CD4-positive, alpha-beta T cell (primary cell): ENCODE measurements at regions not wholly inside any gene's neighbourhood (a gene's known extent, or its start where the extent isn't known, plus 50 kb on each side); places are given as distances from the start of the nearest gene placed in this dataset.

ENCODE experiments used
- ATAC-seq: fragments of 200-7000 bp; cut with Tn5 transposase; one replicate; pipeline ENCODE4 v1.10.0; 2022; ENCODE audit warnings: mild to moderate bottlenecking; ENCODE audit not compliant: poor library complexity
- CTCF ChIA-PET: fragments of 350-600 bp; sonication (Branson Sonifier 250); formaldehyde crosslinking; loops from one replicate; lab custom pipeline; 2021; ENCODE audit warnings: antibody characterized with exemption, inconsistent platforms; lab: Charles Lee
- POLR2A ChIA-PET: fragments of 350-600 bp; sonication (Branson Sonifier 250); formaldehyde crosslinking; loops from one replicate; lab custom pipeline; 2021; ENCODE audit warnings: antibody characterized with exemption, inconsistent platforms; lab: Charles Lee
- DNase-seq, 14 experiments: peaks; one replicate each; pipeline ENCODE4 v3.0.0-alpha.2; 2013 to 2020; ENCODE audit warnings: mixed read lengths in 2 of 14
- H3K27ac ChIP-seq, 2 donors: one replicate each; pipeline versions ENCODE4 v1.5.1 to v1.7.0; 2013; ENCODE audit warnings: low read length in 2 of 2, low read depth in 1 of 2, mild to moderate bottlenecking in 1 of 2
- H3K27me3 ChIP-seq, 2 experiments: 1 replicate in 1 of 2; 2 replicates in 1 of 2; pipeline versions ENCODE4 v1.6.1 to v1.7.0; 2013; ENCODE audit warnings: low read length in 2 of 2, control low read depth in 1 of 2, mild to moderate bottlenecking in 1 of 2, moderate library complexity in 1 of 2; ENCODE audit not compliant: insufficient read depth in 2 of 2, control insufficient read depth in 1 of 2
- H3K36me3 ChIP-seq: one replicate; pipeline ENCODE4 v1.6.1; 2013; ENCODE audit warnings: low read length, control low read depth; ENCODE audit not compliant: insufficient read depth
- H3K4me1 ChIP-seq: one replicate; pipeline ENCODE4 v1.6.1; 2013; ENCODE audit warnings: low read length, control low read depth; ENCODE audit not compliant: insufficient read depth
- H3K4me3 ChIP-seq: one replicate; pipeline ENCODE4 v1.5.1; 2013; ENCODE audit warnings: mild to moderate bottlenecking, low read length, moderate library complexity
- H3K9me3 ChIP-seq, 2 experiments: 1 replicate in 1 of 2; 2 replicates in 1 of 2; pipeline versions ENCODE4 v1.6.1 to v1.7.0; 2013; ENCODE audit warnings: low read length in 2 of 2, mild to moderate bottlenecking in 2 of 2, control low read depth in 1 of 2, moderate library complexity in 1 of 2; ENCODE audit not compliant: control insufficient read depth in 1 of 2, insufficient read depth in 1 of 2
- H3K27ac Mint-ChIP-seq: one replicate; pipeline ENCODE4 v1.8.0; 2020; ENCODE audit warnings: mixed read lengths
- H3K27me3 Mint-ChIP-seq: one replicate; pipeline ENCODE4 v1.8.0; 2021; ENCODE audit warnings: mixed read lengths
- H3K36me3 Mint-ChIP-seq: one replicate; pipeline ENCODE4 v1.8.0; 2021; ENCODE audit warnings: low read depth, mixed read lengths
- H3K4me1 Mint-ChIP-seq: one replicate; pipeline ENCODE4 v1.8.0; 2021; ENCODE audit warnings: low read depth, mixed read lengths
- H3K4me3 Mint-ChIP-seq: one replicate; pipeline ENCODE4 v1.8.0; 2020; ENCODE audit warnings: mild to moderate bottlenecking, mixed read lengths
- H3K9me3 Mint-ChIP-seq: one replicate; pipeline ENCODE4 v1.8.0; 2020; ENCODE audit warnings: mixed read lengths
- CTCF ChIP-seq: fragments of 200-600 bp; IDR thresholded peaks from one replicate; pipeline ENCODE4 v1.8.0; 2022; ENCODE audit warnings: antibody characterized with exemption, mild to moderate bottlenecking
- intact Hi-C, 2 experiments: fragments of 100-400 bp; cut with DNase I in 1 of 2; cut with micrococcal nuclease in 1 of 2; formaldehyde crosslinking; loops; one replicate each; pipeline versions ENCODE4 v1.15.1 to v1.9.0; 2023 to 2025; cut with DNase I, micrococcal nuclease

GRCh38 chr15:95405447-95405846 lies 925.1 kb upstream of the NR2F2 start:
- Mint-ChIP-seq H3K36me3 (no peaks in the 10 kb centered on the region), H3K9me3 (no peaks in the 10 kb centered on the region), H3K4me1 (no peaks in the 10 kb centered on the region), H3K4me3 (no peak overlapping the region), H3K27ac (no peak overlapping the region), H3K27me3 (no peaks in the 10 kb centered on the region)
- Histone ChIP-seq H3K4me3 (no peak overlapping the region), H3K9me3 (no peaks in the 10 kb centered on the region), H3K4me1 (no peaks in the 10 kb centered on the region), H3K27me3 (no peaks in the 10 kb centered on the region), H3K27ac (no peak overlapping the region), H3K36me3 (no peaks in the 10 kb centered on the region)
- intact Hi-C loops: no loop called here
- DNase-seq (no peak), ATAC-seq (no peak)
- ChIA-PET CTCF (interaction anchor here (0.7 kb wide), 1 partner anchor 9 kb away, joined by 3 read pairs; no protein-coding TSS in a partner anchor), POLR2A (interaction anchor here (0.7 kb wide), 1 partner anchor 1120 kb away, joined by 3 read pairs; no protein-coding TSS in a partner anchor)
- no peak for TF ChIP-seq CTCF

- Histone ChIP-seq H3K9me3 (no peaks in the 10 kb centered on the region), H3K4me3 (no peak overlapping the region), H3K27me3 (no peaks in the 10 kb centered on the region), H3K36me3 (no peaks in the 10 kb centered on the region), H3K4me1 (no peaks in the 10 kb centered on the region), H3K27ac (no peak overlapping the region)
- intact Hi-C loops: no loop called here
- Mint-ChIP-seq H3K9me3 (no peaks in the 10 kb centered on the region), H3K27me3 (no peaks in the 10 kb centered on the region), H3K36me3 (no peaks in the 10 kb centered on the region), H3K4me1 (no peaks in the 10 kb centered on the region), H3K27ac (no peak overlapping the region), H3K4me3 (no peak overlapping the region)
- DNase-seq (no peak), ATAC-seq (no peak)
- ChIA-PET POLR2A (no interaction called here), CTCF (no interaction called here)
- no peak for TF ChIP-seq CTCF
Observed at GRCh38 chr15:95407534-95407933, 923.0 kb upstream of the NR2F2 start.

- H3K4me3 Mint-ChIP-seq: no peak overlapping the region
- Histone ChIP-seq H3K27ac (no peak overlapping the region), H3K36me3 (no peaks in the 10 kb centered on the region), H3K4me1 (no peaks in the 10 kb centered on the region), H3K9me3 (no peaks in the 10 kb centered on the region), H3K27me3 (no peaks in the 10 kb centered on the region), H3K4me3 (no peak overlapping the region)
- no peak for ATAC-seq
- no peaks in the 10 kb centered on the region for H3K9me3 Mint-ChIP-seq
- no peak for DNase-seq
- intact Hi-C loops: no loop called here
- no peak for TF ChIP-seq CTCF
- ChIA-PET POLR2A (no interaction called here), CTCF (no interaction called here)
- H3K27me3 Mint-ChIP-seq: no peaks in the 10 kb centered on the region
- H3K4me1 Mint-ChIP-seq: no peaks in the 10 kb centered on the region
- H3K27ac Mint-ChIP-seq: no peak overlapping the region
- H3K36me3 Mint-ChIP-seq: no peaks in the 10 kb centered on the region
Observed at GRCh38 chr15:95409211-95409610, 921.3 kb upstream of the NR2F2 start.
